Lung (tissue), 11 donors: ENCODE measurements at regions not wholly inside any gene's neighbourhood (a gene's known extent, or its start where the extent isn't known, plus 50 kb on each side); places are given as distances from the start of the nearest gene placed in this dataset.

Source experiments
- ATAC-seq: fragments of 200-7000 bp; cut with Tn5 transposase; one replicate; pipeline ENCODE4 v1.9.1; 2020; ENCODE audit warnings: moderate number of reproducible peaks; ENCODE audit not compliant: insufficient read depth, low FRiP score
- DNase-seq, 3 donors: peaks; one replicate each; pipeline ENCODE4 v3.0.0-alpha.2; 2013 to 2017
- H3K27ac ChIP-seq, 2 donors: one replicate each; pipeline ENCODE4 v1.5.1; 2013; ENCODE audit warnings: mild to moderate bottlenecking in 2 of 2, moderate library complexity in 2 of 2, control low read depth in 1 of 2, inconsistent platforms in 1 of 2, low read depth in 1 of 2, low read length in 1 of 2
- H3K27me3 ChIP-seq, 3 donors: one replicate each; pipeline ENCODE4 v1.5.1; 2013; ENCODE audit warnings: low read length in 2 of 3; ENCODE audit not compliant: control insufficient read depth in 3 of 3, insufficient read depth in 3 of 3
- H3K36me3 ChIP-seq, 4 donors: one replicate each; pipeline ENCODE4 v1.5.1; 2013; ENCODE audit warnings: low read length in 4 of 4, mild to moderate bottlenecking in 1 of 4, moderate library complexity in 1 of 4; ENCODE audit not compliant: control insufficient read depth in 4 of 4, insufficient read depth in 4 of 4
- H3K4me1 ChIP-seq, 5 donors: one replicate each; pipeline ENCODE4 v1.5.1; 2013; ENCODE audit warnings: low read length in 5 of 5, mild to moderate bottlenecking in 2 of 5, moderate library complexity in 1 of 5; ENCODE audit not compliant: control insufficient read depth in 5 of 5, insufficient read depth in 5 of 5
- H3K4me3 ChIP-seq: one replicate; pipeline ENCODE4 v1.5.1; 2013; ENCODE audit warnings: mild to moderate bottlenecking, control low read depth, moderate library complexity
- H3K9ac ChIP-seq, 2 donors: one replicate each; pipeline ENCODE4 v1.5.1; 2013; ENCODE audit warnings: low read length in 2 of 2, control low read depth in 1 of 2; ENCODE audit not compliant: insufficient read depth in 1 of 2
- H3K9me3 ChIP-seq, 4 donors: one replicate each; pipeline ENCODE4 v1.5.1; 2013; ENCODE audit warnings: low read length in 3 of 4, mild to moderate bottlenecking in 1 of 4, moderate library complexity in 1 of 4; ENCODE audit not compliant: control insufficient read depth in 4 of 4, insufficient read depth in 3 of 4
- WGBS, 2 donors: extraction: QIAGEN DNeasy Blood & Tissue Kit; methylation state at CpG; one replicate each; pipeline ENCODE4 v1.1.7; 2013; 5-methylcytosine and 5-hydroxymethylcytosine counted together
- TF ChIP-seq, protein P1 (sequence below): IDR thresholded peaks from 2 replicates; pipeline ENCODE4 v1.5.1; 2012; ENCODE audit warnings: mild to moderate bottlenecking; ENCODE audit errors: control extremely low read depth, extremely low read depth
- donor health status: control.
- donor health status: control.
- donor health status: Bipolar disorder and iron deficiency.
- donor health status: healthy.
- donor health status: DM: yes; HTN: yes; CAD: no.

GRCh38 chr5:29114331-29114768, 2076.0 kb upstream of the CDH9 start:
- TF ChIP-seq, protein P1, sequence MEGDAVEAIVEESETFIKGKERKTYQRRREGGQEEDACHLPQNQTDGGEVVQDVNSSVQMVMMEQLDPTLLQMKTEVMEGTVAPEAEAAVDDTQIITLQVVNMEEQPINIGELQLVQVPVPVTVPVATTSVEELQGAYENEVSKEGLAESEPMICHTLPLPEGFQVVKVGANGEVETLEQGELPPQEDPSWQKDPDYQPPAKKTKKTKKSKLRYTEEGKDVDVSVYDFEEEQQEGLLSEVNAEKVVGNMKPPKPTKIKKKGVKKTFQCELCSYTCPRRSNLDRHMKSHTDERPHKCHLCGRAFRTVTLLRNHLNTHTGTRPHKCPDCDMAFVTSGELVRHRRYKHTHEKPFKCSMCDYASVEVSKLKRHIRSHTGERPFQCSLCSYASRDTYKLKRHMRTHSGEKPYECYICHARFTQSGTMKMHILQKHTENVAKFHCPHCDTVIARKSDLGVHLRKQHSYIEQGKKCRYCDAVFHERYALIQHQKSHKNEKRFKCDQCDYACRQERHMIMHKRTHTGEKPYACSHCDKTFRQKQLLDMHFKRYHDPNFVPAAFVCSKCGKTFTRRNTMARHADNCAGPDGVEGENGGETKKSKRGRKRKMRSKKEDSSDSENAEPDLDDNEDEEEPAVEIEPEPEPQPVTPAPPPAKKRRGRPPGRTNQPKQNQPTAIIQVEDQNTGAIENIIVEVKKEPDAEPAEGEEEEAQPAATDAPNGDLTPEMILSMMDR, result no peak
- Histone ChIP-seq H3K9ac (no peak overlapping the region), H3K36me3 (no peaks in the 10 kb centered on the region), H3K4me1 (no peaks in the 10 kb centered on the region), H3K27me3 (no peaks in the 10 kb centered on the region), H3K9me3 (peaks cover 0 to 9% (median 0%) of the 10 kb centered on the region in 4 donors), H3K27ac (no peak overlapping the region), H3K4me3 (no peak overlapping the region)
- ATAC-seq, result no peak
- no peak for DNase-seq

- 93 to 100% methylated on average over 2 of the region's 2 CpGs for WGBS, 2 donors
- Histone ChIP-seq H3K9me3 (peaks cover 0 to 9% (median 0%) of the 10 kb centered on the region in 4 donors), H3K27me3 (no peaks in the 10 kb centered on the region), H3K4me3 (no peak overlapping the region), H3K4me1 (no peaks in the 10 kb centered on the region), H3K27ac (no peak overlapping the region), H3K9ac (no peak overlapping the region), H3K36me3 (no peaks in the 10 kb centered on the region)
- ATAC-seq (no peak), DNase-seq (no peak)
- TF ChIP-seq, protein P1, result no peak
Observed at GRCh38 chr5:29113516-29113915, 2075.1 kb upstream of the CDH9 start.

GRCh38 chr5:29099585-29099984, 2061.2 kb upstream of the CDH9 start:
- Histone ChIP-seq H3K27ac (no peak overlapping the region), H3K9me3 (no peaks in the 10 kb centered on the region), H3K36me3 (no peaks in the 10 kb centered on the region), H3K27me3 (no peaks in the 10 kb centered on the region), H3K4me3 (no peak overlapping the region), H3K9ac (no peak overlapping the region), H3K4me1 (no peaks in the 10 kb centered on the region)
- DNase-seq (no peak), ATAC-seq (no peak)
- TF ChIP-seq, protein P1, result no peak
- 88 to 91% methylated on average over 3 of the region's 3 CpGs for WGBS, 2 donors

DNA sequence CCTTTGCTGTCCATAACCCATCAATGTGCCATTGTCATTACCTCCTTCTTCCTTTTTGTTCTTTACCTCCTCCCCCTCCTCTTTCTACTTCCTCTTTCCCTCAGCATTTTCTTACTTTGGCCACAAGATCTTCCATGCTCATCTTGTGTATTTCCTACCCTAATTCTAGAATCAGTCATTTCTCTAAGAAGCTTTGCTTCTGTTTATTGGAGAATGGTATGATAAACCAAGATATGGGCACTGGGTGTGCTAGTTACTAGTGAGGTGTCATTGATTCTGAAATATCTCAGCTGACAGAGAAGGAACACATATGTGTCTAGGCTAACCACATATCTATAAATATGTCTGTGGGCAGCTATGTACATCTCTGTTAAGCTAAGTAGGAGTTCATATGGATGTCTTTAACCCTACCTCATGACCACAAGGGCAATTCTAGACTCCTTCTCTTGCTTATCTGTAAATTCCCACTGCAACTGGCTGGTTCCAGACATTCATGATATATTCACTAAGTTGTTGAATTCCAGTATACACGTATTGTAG, 2051.3 kb upstream of the CDH9 start:
- Histone ChIP-seq H3K4me3 (no peak overlapping the region), H3K27me3 (no peaks in the 10 kb centered on the region), H3K36me3 (no peaks in the 10 kb centered on the region), H3K9ac (no peak overlapping the region), H3K9me3 (no peaks in the 10 kb centered on the region), H3K27ac (no peak overlapping the region), H3K4me1 (no peaks in the 10 kb centered on the region)
- ATAC-seq (no peak), DNase-seq (no peak)
- 57 to 62% methylated on average over 1 of the region's 1 CpG for WGBS, 2 donors
- TF ChIP-seq, protein P1, result no peak
